G401.6 (cell line): ENCODE measurements at regions not wholly inside any gene's neighbourhood (a gene's known extent, or its start where the extent isn't known, plus 50 kb on each side); places are given as distances from the start of the nearest gene placed in this dataset.
"Not testable (repeated sequence)": the region's sequence is repeated elsewhere in the genome, so short reads cannot be mapped to it uniquely, and the experiment has no call there.

Experiments
- FAIRE-seq: peaks from 2 replicates; lab custom pipeline; 2012; peaks lifted over from hg19 to GRCh38; lab: Jason Lieb, UNC

- FAIRE-seq = no peak
These were observed 733.3 kb upstream of the SLC35B3 start for GRCh38 chr6:9168669-9169068.

GRCh38 chr6:9161731-9162130 lies 726.4 kb upstream of the SLC35B3 start:
- no peak for FAIRE-seq

GRCh38 chr6:9159051-9159450 lies 723.7 kb upstream of the SLC35B3 start:
- no peak for FAIRE-seq

GRCh38 chr6:9155836-9156235 lies 720.5 kb upstream of the SLC35B3 start:
- no peak for FAIRE-seq

GRCh38 chr6:9143140-9143539 lies 707.8 kb upstream of the SLC35B3 start:
- FAIRE-seq = no peak

- no peak for FAIRE-seq
These were observed 705.7 kb upstream of the SLC35B3 start for GRCh38 chr6:9140951-9141460.

- no peak for FAIRE-seq
These were observed 704.8 kb upstream of the SLC35B3 start for GRCh38 chr6:9140172-9140571.

GRCh38 chr6:9139746-9140145 lies 704.4 kb upstream of the SLC35B3 start:
- FAIRE-seq = no peak

GRCh38 chr6:9138936-9139335 lies 703.6 kb upstream of the SLC35B3 start:
- no peak for FAIRE-seq

GRCh38 chr6:9136141-9136822 lies 700.9 kb upstream of the SLC35B3 start:
- no peak for FAIRE-seq

- no peak for FAIRE-seq
These were observed 696.3 kb upstream of the SLC35B3 start for GRCh38 chr6:9131616-9132015.

GRCh38 chr6:9131201-9131600 lies 695.9 kb upstream of the SLC35B3 start:
- FAIRE-seq = no peak

- FAIRE-seq = no peak
These were observed 693.6 kb upstream of the SLC35B3 start for GRCh38 chr6:9128970-9129369.

- FAIRE-seq = no peak
These were observed 691.7 kb upstream of the SLC35B3 start for GRCh38 chr6:9126878-9127560.

- FAIRE-seq = not testable (repeated sequence)
These were observed 690.7 kb upstream of the SLC35B3 start for GRCh38 chr6:9126034-9126433.

GRCh38 chr6:9121549-9121948 lies 686.2 kb upstream of the SLC35B3 start:
- FAIRE-seq = no peak

GRCh38 chr6:9116026-9116425 lies 680.7 kb upstream of the SLC35B3 start:
- FAIRE-seq = no peak

- no peak for FAIRE-seq
These were observed 677.2 kb upstream of the SLC35B3 start for GRCh38 chr6:9112544-9112943.

GRCh38 chr6:9103876-9104521 lies 668.7 kb upstream of the SLC35B3 start:
- no peak for FAIRE-seq

- no peak for FAIRE-seq
These were observed 666.6 kb upstream of the SLC35B3 start for GRCh38 chr6:9101920-9102319.

- FAIRE-seq = no peak
These were observed 665.7 kb upstream of the SLC35B3 start for GRCh38 chr6:9100869-9101580.

GRCh38 chr6:9095729-9096128 lies 660.4 kb upstream of the SLC35B3 start:
- FAIRE-seq = no peak

- FAIRE-seq = no peak
These were observed 659.8 kb upstream of the SLC35B3 start for GRCh38 chr6:9095137-9095536.
